NCI-H1694 treated with DMSO at 0.1 percent for 48 hours (cell line): ENCODE measurements at regions not wholly inside any gene's neighbourhood (a gene's known extent, or its start where the extent isn't known, plus 50 kb on each side); places are given as distances from the start of the nearest gene placed in this dataset.
"Not testable (repeated sequence)": the region's sequence is repeated elsewhere in the genome, so short reads cannot be mapped to it uniquely, and the experiment has no call there.

Experiments used
- DNase-seq: peaks from one replicate; lab custom pipeline; 2025; lab: John Stamatoyannopoulos, UW

GRCh38 chr2:111503844-111504570, 380.0 kb downstream of the ANAPC1 start:
- DNase-seq = not testable (repeated sequence)

- DNase-seq = not testable (repeated sequence)
Observed at GRCh38 chr2:111504571-111504942, 379.4 kb downstream of the ANAPC1 start.

- DNase-seq = not testable (repeated sequence)
Observed at GRCh38 chr2:111505267-111505666, 378.7 kb downstream of the ANAPC1 start.

- not testable (repeated sequence) for DNase-seq
Observed at GRCh38 chr2:111506936-111507335, 377.1 kb downstream of the ANAPC1 start.

- not testable (repeated sequence) for DNase-seq
Observed at GRCh38 chr2:111509225-111509869, 374.6 kb downstream of the ANAPC1 start.

- DNase-seq = not testable (repeated sequence)
Observed at GRCh38 chr2:111510384-111510783, 373.6 kb downstream of the ANAPC1 start.

GRCh38 chr2:111511062-111511461, 372.9 kb downstream of the ANAPC1 start:
- not testable (repeated sequence) for DNase-seq

GRCh38 chr2:111512378-111512777, 371.6 kb downstream of the ANAPC1 start:
- not testable (repeated sequence) for DNase-seq

GRCh38 chr2:111514138-111514537, 369.9 kb downstream of the ANAPC1 start:
- DNase-seq = not testable (repeated sequence)

- DNase-seq = not testable (repeated sequence)
Observed at GRCh38 chr2:111517050-111517720, 366.8 kb downstream of the ANAPC1 start.

GRCh38 chr2:111517721-111518053, 366.3 kb downstream of the ANAPC1 start:
- not testable (repeated sequence) for DNase-seq

- DNase-seq = no peak
Observed at GRCh38 chr2:111519071-111519470, 364.9 kb downstream of the ANAPC1 start.

- DNase-seq = no peak
Observed at GRCh38 chr2:111522231-111522768, 361.7 kb downstream of the ANAPC1 start.

- DNase-seq = no peak
Observed at GRCh38 chr2:111523009-111523408, 361.0 kb downstream of the ANAPC1 start.

GRCh38 chr2:111525026-111525425, 359.0 kb downstream of the ANAPC1 start:
- not testable (repeated sequence) for DNase-seq

GRCh38 chr2:111526041-111526639, 357.9 kb downstream of the ANAPC1 start:
- DNase-seq = not testable (repeated sequence)

GRCh38 chr2:111527707-111528400, 356.1 kb downstream of the ANAPC1 start:
- DNase-seq = not testable (repeated sequence)

- DNase-seq = not testable (repeated sequence)
Observed at GRCh38 chr2:111529022-111529421, 355.0 kb downstream of the ANAPC1 start.

GRCh38 chr2:111530239-111530965, 353.6 kb downstream of the ANAPC1 start:
- DNase-seq = not testable (repeated sequence)

- not testable (repeated sequence) for DNase-seq
Observed at GRCh38 chr2:111532682-111533556, 351.1 kb downstream of the ANAPC1 start.
